ENCODE measurements at regions not wholly inside any gene's neighbourhood (a gene's known extent, or its start where the extent isn't known, plus 50 kb on each side); places are given as distances from the start of the nearest gene placed in this dataset.
A peak's percentile ranks its signal among the peaks of the same experiment; 100 is the strongest.

GRCh38 chr18:45275367-45276113 is 339.7 kb upstream of the SLC14A2 start:
- Histone ChIP-seq H3K79me2 (ENCODE audit: control insufficient read depth, insufficient read depth, low read length) (no peaks in the 10 kb centered on the region), H3K27ac (ENCODE audit: control insufficient read depth, insufficient read depth, low read length) (no peak overlapping the region), H3K27me3 (ENCODE audit: control insufficient read depth, extremely low read depth, insufficient read depth, low read length) (no peaks in the 10 kb centered on the region), H4K20me1 (ENCODE audit: control insufficient read depth, extremely low read depth, insufficient read depth, low read length) (no peaks in the 10 kb centered on the region), H3K9me1 (ENCODE audit: control insufficient read depth, extremely low read depth, insufficient read depth, low read length) (no peaks in the 10 kb centered on the region), H3K4me3 (ENCODE audit: control insufficient read depth in 2 of 3, extremely low read depth in 1 of 3, insufficient read depth in 2 of 3, low read depth in 1 of 3, low read length in 3 of 3) (no peak overlapping the region), H2AFZ (ENCODE audit: control insufficient read depth, low read length) (no peak overlapping the region), H3K36me3 (ENCODE audit: control insufficient read depth in 2 of 2, extremely low read depth in 1 of 2, insufficient read depth in 2 of 2, low read length in 2 of 2) (no peaks in the 10 kb centered on the region), H3K4me2 (ENCODE audit: control insufficient read depth, extremely low read depth, insufficient read depth, low read depth, low read length) (no peak overlapping the region), H3K9me3 (ENCODE audit: control insufficient read depth, low read depth, low read length) (no peaks in the 10 kb centered on the region), H3K9ac (ENCODE audit: control insufficient read depth, extremely low read depth, insufficient read depth, low read length) (no peak overlapping the region), H3K4me1 (ENCODE audit: control insufficient read depth, extremely low read depth, insufficient read depth, low read length) (no peaks in the 10 kb centered on the region)
- TF ChIP-seq, protein P1, sequence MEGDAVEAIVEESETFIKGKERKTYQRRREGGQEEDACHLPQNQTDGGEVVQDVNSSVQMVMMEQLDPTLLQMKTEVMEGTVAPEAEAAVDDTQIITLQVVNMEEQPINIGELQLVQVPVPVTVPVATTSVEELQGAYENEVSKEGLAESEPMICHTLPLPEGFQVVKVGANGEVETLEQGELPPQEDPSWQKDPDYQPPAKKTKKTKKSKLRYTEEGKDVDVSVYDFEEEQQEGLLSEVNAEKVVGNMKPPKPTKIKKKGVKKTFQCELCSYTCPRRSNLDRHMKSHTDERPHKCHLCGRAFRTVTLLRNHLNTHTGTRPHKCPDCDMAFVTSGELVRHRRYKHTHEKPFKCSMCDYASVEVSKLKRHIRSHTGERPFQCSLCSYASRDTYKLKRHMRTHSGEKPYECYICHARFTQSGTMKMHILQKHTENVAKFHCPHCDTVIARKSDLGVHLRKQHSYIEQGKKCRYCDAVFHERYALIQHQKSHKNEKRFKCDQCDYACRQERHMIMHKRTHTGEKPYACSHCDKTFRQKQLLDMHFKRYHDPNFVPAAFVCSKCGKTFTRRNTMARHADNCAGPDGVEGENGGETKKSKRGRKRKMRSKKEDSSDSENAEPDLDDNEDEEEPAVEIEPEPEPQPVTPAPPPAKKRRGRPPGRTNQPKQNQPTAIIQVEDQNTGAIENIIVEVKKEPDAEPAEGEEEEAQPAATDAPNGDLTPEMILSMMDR (optimal IDR thresholded peaks at IDR 0.05 in 1 of 3, IDR thresholded peaks at IDR 0.05 in 1 of 3, conservative IDR thresholded peaks at IDR 0.05 in 1 of 3; ENCODE audit: extremely low read depth in 1 of 3, insufficient read depth in 2 of 3, low read length in 3 of 3), result peak in 2 of 3 experiments; percentile 68 to 74
- TF ChIP-seq EZH2 (IDR thresholded peaks at IDR 0.05; ENCODE audit: low read length), result no peak
- no peak for DNase-seq (ENCODE audit: low read depth, low spot score)
- FAIRE-seq, result peak; percentile 32
- dilution Hi-C loops (cut with MboI; ENCODE audit: extremely low pct_ligation_motif_present, low sequenced_read_pairs), result no loop called here

GRCh38 chr18:45276878-45277277 is 338.4 kb upstream of the SLC14A2 start:
- Histone ChIP-seq H3K36me3 (ENCODE audit: control insufficient read depth in 2 of 2, extremely low read depth in 1 of 2, insufficient read depth in 2 of 2, low read length in 2 of 2) (no peaks in the 10 kb centered on the region), H3K4me1 (ENCODE audit: control insufficient read depth, extremely low read depth, insufficient read depth, low read length) (no peaks in the 10 kb centered on the region), H3K27me3 (ENCODE audit: control insufficient read depth, extremely low read depth, insufficient read depth, low read length) (no peaks in the 10 kb centered on the region), H3K79me2 (ENCODE audit: control insufficient read depth, insufficient read depth, low read length) (no peaks in the 10 kb centered on the region), H3K9me3 (ENCODE audit: control insufficient read depth, low read depth, low read length) (no peaks in the 10 kb centered on the region), H3K9ac (ENCODE audit: control insufficient read depth, extremely low read depth, insufficient read depth, low read length) (no peak overlapping the region), H3K4me2 (ENCODE audit: control insufficient read depth, extremely low read depth, insufficient read depth, low read depth, low read length) (no peak overlapping the region), H3K4me3 (ENCODE audit: control insufficient read depth in 2 of 3, extremely low read depth in 1 of 3, insufficient read depth in 2 of 3, low read depth in 1 of 3, low read length in 3 of 3) (no peak overlapping the region), H4K20me1 (ENCODE audit: control insufficient read depth, extremely low read depth, insufficient read depth, low read length) (no peaks in the 10 kb centered on the region), H3K27ac (ENCODE audit: control insufficient read depth, insufficient read depth, low read length) (no peak overlapping the region), H3K9me1 (ENCODE audit: control insufficient read depth, extremely low read depth, insufficient read depth, low read length) (no peaks in the 10 kb centered on the region), H2AFZ (ENCODE audit: control insufficient read depth, low read length) (no peak overlapping the region)
- FAIRE-seq (no peak), DNase-seq (ENCODE audit: low read depth, low spot score) (no peak)
- TF ChIP-seq EZH2 (IDR thresholded peaks at IDR 0.05; ENCODE audit: low read length), result no peak
- TF ChIP-seq, protein P1 (optimal IDR thresholded peaks at IDR 0.05 in 1 of 3, IDR thresholded peaks at IDR 0.05 in 1 of 3, conservative IDR thresholded peaks at IDR 0.05 in 1 of 3; ENCODE audit: extremely low read depth in 1 of 3, insufficient read depth in 2 of 3, low read length in 3 of 3), result no peak
- dilution Hi-C loops (cut with MboI; ENCODE audit: extremely low pct_ligation_motif_present, low sequenced_read_pairs), result no loop called here
